HG02970 (cell line): ENCODE measurements at regions not wholly inside any gene's neighbourhood (a gene's known extent, or its start where the extent isn't known, plus 50 kb on each side); places are given as distances from the start of the nearest gene placed in this dataset.
"Not testable (repeated sequence)": the region's sequence is repeated elsewhere in the genome, so short reads cannot be mapped to it uniquely, and the experiment has no call there.

ENCODE experiments used
- ATAC-seq: cut with Tn5 transposase; IDR thresholded peaks from one replicate; pipeline ENCODE4 v1.9.1; 2021; ENCODE audit warnings: mild to moderate bottlenecking, moderate library complexity, moderate number of reproducible peaks; ENCODE audit not compliant: unreplicated experiment, low FRiP score

DNA sequence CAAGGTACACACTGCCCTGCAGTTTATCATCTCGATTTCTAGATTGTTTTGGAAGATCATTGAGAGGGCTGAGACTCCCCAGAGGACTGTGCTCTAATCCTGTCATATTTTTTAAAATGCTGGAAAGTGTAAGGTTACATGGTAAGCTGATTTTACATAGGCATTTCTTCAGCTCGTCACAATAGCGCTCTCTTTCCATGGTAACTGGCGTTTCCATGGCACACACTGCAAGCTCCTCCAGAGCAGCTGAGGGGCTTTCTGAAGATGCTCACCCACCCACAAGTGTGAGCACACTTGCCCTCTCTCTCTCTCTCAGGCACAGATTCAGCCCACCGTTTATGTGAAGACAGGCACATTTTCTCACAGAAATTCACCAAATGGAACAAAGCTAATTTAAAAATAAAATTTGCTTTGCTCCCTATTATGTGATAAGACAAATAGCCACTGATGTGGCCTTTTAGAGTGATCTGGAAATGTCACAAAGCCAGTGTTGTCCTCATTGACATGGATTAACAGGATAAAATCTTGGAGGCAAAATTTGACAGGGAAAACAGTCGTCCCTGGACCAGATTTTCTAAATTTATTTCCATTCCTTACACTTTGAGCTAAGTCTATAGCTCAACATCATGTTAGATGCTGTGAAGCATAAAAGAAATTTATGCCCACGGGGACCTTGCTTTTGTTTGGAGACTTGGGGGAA is 421.5 kb downstream of the RWDD3 start:
- ATAC-seq = no peak

GRCh38 chr1:95657248-95657647 is 423.2 kb downstream of the RWDD3 start:
- no peak for ATAC-seq

DNA sequence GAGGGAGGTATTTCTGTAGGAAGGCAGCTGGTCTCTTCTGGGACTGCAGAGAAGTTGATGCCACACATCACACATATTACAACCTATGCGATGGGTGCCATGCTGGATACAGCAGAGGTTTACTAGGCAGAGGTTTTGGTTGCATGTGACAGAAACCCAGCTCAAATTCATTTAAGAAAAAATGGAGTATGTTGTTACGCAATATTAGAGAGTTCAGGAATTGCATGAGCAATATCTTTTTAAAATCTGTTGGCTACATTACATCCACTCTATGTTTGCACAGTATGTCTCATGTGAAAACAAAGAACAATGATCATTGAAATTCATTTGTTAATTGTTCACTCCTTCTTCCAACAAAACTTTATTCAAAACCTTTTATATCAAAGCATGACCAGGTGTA is 425.2 kb downstream of the RWDD3 start:
- no peak for ATAC-seq

DNA sequence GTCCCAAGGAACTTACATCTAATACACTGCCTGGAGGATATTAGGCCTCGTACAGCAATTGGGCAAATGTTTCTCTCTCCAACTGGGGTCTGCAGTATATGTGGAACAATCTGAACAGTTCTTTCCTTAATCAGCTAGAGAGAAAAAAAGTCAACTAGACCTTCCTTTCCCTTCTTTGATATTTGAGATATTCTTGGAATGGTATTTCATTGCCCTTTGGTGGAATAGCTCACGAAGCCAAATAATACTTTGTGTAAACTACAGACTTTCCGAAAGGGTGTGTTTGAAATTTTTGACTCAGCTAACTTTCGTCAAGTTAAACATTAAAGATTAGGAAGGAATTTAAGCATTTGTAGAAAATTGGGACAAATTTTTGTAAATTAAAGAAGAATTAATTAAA is 425.6 kb downstream of the RWDD3 start:
- ATAC-seq = no peak

DNA sequence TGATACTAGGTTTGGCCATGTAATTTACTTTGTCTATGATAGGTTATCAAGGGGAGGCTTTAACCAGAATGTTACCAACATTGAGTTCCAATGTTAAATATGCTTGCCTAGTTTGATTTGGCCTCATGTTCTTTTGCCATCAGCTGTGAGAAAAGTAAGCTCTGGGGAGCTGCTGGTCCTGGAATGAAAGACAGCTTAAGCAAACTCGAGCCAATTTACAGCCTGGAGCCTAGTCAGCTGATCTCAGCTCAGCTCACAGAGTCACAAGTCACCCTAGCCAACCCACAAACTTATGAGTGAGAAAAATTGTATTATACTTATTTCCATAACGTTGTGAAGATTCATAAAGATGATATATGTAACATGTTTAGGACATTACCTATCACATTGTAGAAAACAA is 426.7 kb downstream of the RWDD3 start:
- no peak for ATAC-seq

GRCh38 chr1:95663530-95663929 is 429.5 kb downstream of the RWDD3 start:
- not testable (repeated sequence) for ATAC-seq

- no peak for ATAC-seq
These were observed 434.2 kb downstream of the RWDD3 start for GRCh38 chr1:95668165-95668564.

GRCh38 chr1:95669638-95670037 is 435.6 kb downstream of the RWDD3 start:
- not testable (repeated sequence) for ATAC-seq

DNA sequence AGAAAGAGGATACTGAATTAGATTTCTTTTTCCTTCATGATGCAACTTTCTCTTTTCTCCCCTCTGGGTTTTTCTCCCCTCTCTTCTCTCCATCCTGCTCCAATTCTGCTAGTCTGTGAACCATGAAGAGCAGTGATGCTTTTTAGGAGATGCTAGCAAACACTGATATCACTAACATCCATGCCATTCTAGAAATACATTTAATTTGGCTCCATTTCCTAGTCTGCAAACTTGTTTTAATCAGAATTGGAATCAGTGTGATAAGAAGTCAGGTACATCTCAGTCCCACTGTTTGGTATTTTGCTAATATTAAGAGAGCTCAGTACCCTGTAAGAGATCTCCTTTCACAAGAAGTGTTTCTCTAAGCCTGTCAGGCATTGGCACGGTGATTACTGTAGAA is 437.1 kb downstream of the RWDD3 start:
- ATAC-seq = no peak

- ATAC-seq = no peak
These were observed 445.3 kb downstream of the RWDD3 start for GRCh38 chr1:95679262-95679661.

DNA sequence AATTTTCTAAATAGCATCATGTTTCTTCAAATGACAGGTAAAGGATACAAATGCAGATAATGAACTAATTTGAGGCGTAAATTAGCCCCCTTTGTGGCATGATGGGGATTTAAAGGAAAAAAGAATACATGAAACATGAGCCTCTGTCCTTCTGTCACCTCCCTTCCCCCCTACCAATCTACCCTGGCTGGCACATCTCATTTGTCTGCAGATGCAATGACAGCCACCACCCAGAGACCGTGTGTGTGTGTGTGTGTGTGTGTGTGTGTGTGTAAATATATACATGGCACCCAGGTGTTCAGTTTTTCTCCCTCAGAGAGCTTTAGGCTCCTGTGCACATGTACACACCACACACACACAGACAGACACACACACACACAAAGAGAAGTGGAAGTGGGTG is 451.1 kb downstream of the RWDD3 start:
- ATAC-seq = no peak

- no peak for ATAC-seq
These were observed 452.2 kb downstream of the RWDD3 start for GRCh38 chr1:95686217-95686616.

- ATAC-seq = no peak
These were observed 465.3 kb downstream of the RWDD3 start for GRCh38 chr1:95699149-95699953.

DNA sequence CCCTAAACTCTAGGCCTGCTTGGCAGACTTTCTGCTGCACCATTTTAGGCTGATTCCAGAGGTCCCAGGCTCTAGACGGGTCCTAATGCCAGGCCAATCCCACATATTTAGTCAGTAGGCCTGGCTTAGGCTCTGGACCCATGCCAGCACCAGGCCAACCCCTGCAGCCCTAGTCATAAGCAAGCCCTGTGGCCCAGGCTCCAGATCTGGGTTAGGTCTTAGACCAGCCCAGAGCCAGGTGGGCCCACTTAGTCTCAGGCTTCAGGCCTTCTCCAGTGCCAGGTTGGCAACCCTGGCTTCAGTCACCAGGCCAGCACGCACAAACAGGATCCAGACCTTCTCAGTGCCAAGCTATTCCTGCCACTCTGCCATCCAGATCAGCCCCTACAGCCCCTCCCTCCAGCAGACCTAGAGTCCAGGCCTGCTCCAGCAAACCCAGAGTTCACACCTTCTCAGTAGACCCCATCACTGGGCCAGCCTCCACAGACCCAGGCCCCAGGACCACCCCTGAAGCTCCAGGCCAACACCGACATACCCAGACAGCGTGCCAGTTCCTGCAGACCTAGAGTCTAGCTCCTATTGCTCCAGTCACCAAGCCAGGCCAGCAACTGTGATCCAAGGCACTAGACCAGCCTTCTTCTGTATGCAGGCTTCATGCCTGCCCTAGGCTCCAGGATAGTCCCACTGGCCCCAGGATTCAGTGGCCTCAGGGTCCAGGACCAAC is 467.6 kb downstream of the RWDD3 start:
- no peak for ATAC-seq

- no peak for ATAC-seq
These were observed 469.0 kb downstream of the RWDD3 start for GRCh38 chr1:95703046-95703445.

GRCh38 chr1:95716097-95716496 is 482.1 kb downstream of the RWDD3 start:
- ATAC-seq = no peak

DNA sequence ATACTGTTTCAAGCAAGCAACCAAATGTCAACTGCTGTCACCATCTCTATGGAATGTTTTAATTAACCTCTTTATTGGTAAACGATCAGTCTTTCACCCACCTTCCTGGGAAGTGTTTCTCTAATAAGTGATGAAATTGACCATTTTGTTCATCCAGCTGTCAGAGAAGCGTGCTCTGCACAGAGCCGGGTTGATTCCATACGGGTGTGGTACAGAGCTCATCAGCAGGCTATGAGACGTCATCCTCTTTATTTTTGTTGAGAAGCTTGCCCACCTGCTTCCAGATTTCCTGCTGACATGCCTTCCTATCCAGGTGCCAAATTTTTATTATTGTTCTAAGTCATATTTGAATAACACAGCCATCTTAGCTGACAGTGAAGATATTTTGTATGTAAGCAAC is 482.5 kb downstream of the RWDD3 start:
- no peak for ATAC-seq

GRCh38 chr1:95723346-95723745 is 489.3 kb downstream of the RWDD3 start:
- no peak for ATAC-seq

DNA sequence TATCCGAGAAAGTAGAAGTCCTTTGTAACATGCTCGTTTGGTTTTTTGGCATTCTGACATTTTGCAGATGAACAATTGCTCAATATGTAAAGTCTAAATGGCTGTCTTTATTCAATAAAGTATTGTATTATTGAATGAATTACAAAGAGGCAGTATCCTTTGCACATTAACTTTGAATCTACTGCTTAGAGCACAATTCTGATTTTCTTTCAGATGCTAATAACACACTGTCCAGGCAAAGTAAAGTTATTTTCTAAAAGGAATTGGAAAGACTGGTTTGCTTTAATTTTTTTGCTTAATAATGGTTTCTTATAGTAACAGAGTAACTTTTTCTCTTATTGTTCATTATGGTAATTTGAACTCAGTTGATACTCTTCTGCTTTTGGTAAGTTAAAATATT is 494.8 kb downstream of the RWDD3 start:
- ATAC-seq = no peak

DNA sequence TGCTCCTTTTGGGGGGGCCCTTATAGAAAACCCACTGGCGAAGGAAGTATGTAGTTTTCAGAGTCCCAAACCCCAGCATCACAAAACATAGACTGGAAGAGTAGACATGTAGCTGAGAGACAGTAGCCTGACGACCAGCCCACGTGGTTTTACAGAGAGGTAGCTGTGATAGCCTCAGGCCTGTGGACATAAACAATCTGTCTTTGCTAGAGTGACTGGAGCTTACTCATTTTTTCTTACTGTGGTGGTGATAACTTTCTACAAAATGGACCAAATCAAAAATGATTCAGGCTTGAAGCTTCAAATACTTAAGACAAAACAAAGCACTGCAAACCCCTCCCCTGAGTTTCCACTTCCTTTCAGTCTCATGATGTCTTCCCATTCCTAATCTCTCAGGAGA is 497.0 kb downstream of the RWDD3 start:
- no peak for ATAC-seq

DNA sequence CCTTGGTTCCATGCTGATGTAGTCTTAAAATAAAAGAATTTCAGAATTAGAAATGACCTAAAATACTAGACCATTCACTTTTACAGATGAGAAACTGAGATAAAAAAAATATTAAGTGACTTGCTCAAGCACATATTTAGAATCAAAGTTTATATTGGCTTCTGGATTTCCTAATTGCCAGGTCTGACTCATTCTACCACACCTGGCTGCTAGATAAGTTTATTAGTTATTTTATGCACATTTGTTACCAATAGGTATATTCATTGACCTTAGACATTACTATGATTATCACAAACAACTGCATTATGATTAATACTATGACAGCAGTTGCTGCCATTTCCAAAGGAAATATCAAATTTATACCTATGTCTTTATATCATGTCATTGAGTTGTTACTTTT is 497.5 kb downstream of the RWDD3 start:
- no peak for ATAC-seq
